IMR-90 (cell line): ENCODE measurements at regions not wholly inside any gene's neighbourhood (a gene's known extent, or its start where the extent isn't known, plus 50 kb on each side); places are given as distances from the start of the nearest gene placed in this dataset.

Experiments used
- FOS ChIP-seq: fragments of 150-350 bp; IDR thresholded peaks from 2 replicates; pipeline ENCODE4 v1.6.1; 2016; ENCODE audit warnings: low read depth, low read length
- POLR2A ChIP-seq: IDR thresholded peaks from 2 replicates; pipeline ENCODE4 v1.6.1; 2012; ENCODE audit warnings: mild to moderate bottlenecking, low read depth, low read length
- SMC3 ChIP-seq: fragments of 150-350 bp; IDR thresholded peaks from 2 replicates; pipeline ENCODE4 v1.6.1; 2016; ENCODE audit warnings: low read depth, mild to moderate bottlenecking, antibody characterized with exemption, low read length, moderate library complexity
- USF2 ChIP-seq: fragments of 150-350 bp; IDR thresholded peaks from 2 replicates; pipeline ENCODE4 v1.6.1; 2017; ENCODE audit warnings: mild to moderate bottlenecking, antibody characterized with exemption, low read length, low read depth
- TF ChIP-seq, protein P1 (sequence below): conservative IDR thresholded peaks from 2 replicates; pipeline ENCODE4 v1.5.1; 2012; ENCODE audit warnings: mild to moderate bottlenecking, low read depth, low read length, improper control_type of control experiment

DNA sequence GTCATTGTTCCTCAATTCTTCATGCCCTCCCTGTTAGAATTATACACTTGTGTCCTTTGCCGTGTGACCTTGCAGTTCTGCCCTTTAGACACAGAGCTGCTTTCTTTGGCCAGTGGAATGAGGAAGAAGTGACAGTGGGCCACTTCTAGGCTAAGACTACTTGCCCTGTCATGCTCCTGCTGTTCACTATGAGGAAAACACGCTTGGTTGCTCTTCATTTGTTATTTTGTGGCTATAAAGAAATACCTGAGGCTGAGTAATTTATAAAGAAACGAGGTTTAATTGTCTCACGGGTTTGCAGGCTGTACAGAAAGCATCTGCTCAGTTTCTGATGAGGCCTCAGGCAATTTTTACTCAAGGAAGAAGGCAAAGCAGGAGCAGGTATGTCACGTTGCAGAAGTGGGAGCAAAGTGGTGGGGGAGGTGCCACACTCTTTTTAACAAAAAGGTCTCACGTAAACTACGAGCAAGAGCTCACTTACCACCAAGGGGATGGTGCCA, 279.1 kb upstream of the DMAC1 start:
- TF ChIP-seq SMC3 (no peak), POLR2A (no peak), USF2 (no peak), FOS (no peak)
- TF ChIP-seq, protein P1, sequence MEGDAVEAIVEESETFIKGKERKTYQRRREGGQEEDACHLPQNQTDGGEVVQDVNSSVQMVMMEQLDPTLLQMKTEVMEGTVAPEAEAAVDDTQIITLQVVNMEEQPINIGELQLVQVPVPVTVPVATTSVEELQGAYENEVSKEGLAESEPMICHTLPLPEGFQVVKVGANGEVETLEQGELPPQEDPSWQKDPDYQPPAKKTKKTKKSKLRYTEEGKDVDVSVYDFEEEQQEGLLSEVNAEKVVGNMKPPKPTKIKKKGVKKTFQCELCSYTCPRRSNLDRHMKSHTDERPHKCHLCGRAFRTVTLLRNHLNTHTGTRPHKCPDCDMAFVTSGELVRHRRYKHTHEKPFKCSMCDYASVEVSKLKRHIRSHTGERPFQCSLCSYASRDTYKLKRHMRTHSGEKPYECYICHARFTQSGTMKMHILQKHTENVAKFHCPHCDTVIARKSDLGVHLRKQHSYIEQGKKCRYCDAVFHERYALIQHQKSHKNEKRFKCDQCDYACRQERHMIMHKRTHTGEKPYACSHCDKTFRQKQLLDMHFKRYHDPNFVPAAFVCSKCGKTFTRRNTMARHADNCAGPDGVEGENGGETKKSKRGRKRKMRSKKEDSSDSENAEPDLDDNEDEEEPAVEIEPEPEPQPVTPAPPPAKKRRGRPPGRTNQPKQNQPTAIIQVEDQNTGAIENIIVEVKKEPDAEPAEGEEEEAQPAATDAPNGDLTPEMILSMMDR, result no peak
